Neural progenitor cell (in vitro differentiated cells): ENCODE measurements at regions not wholly inside any gene's neighbourhood (a gene's known extent, or its start where the extent isn't known, plus 50 kb on each side); places are given as distances from the start of the nearest gene placed in this dataset.

ENCODE experiments used
- DNase-seq: peaks from one replicate; pipeline ENCODE4 v3.0.0-alpha.2; 2016; ENCODE audit warnings: low spot score
- H2AFZ ChIP-seq: fragments of 200-600 bp; sonication (generic); replicated peaks from 2 replicates; pipeline ENCODE4 v1.6.1; 2016; ENCODE audit warnings: antibody characterized with exemption
- H3F3A ChIP-seq: fragments of 200-600 bp; sonication (generic); 2 replicates; pipeline ENCODE4 v1.6.1; 2016; ENCODE audit warnings: antibody characterized with exemption, low read depth
- H3K27ac ChIP-seq: fragments of 200-600 bp; sonication (generic); 2 replicates; pipeline ENCODE4 v1.5.1; 2016; ENCODE audit warnings: mild to moderate bottlenecking
- H3K27me3 ChIP-seq: fragments of 200-600 bp; sonication (generic); 2 replicates; pipeline ENCODE4 v1.6.1; 2016; ENCODE audit warnings: mild to moderate bottlenecking, moderate library complexity
- H3K36me3 ChIP-seq: fragments of 200-600 bp; sonication (generic); 2 replicates; pipeline ENCODE4 v1.5.1; 2016
- H3K4me1 ChIP-seq: fragments of 200-600 bp; sonication (generic); 2 replicates; pipeline ENCODE4 v1.6.1; 2016; ENCODE audit warnings: mixed run types
- H3K4me2 ChIP-seq: fragments of 200-600 bp; sonication (generic); 2 replicates; pipeline ENCODE4 v1.6.1; 2016
- H3K4me3 ChIP-seq: fragments of 200-600 bp; sonication (generic); 2 replicates; pipeline ENCODE4 v1.5.1; 2016
- H3K79me2 ChIP-seq: fragments of 200-600 bp; sonication (generic); 2 replicates; pipeline ENCODE4 v1.6.1; 2016; ENCODE audit warnings: low read depth
- H3K9ac ChIP-seq: fragments of 200-600 bp; sonication (generic); 2 replicates; pipeline ENCODE4 v1.6.1; 2016
- H3K9me3 ChIP-seq: fragments of 200-600 bp; sonication (generic); 2 replicates; pipeline ENCODE4 v1.5.1; 2016; ENCODE audit warnings: low read depth
- H4K20me1 ChIP-seq: fragments of 200-600 bp; sonication (generic); 2 replicates; pipeline ENCODE4 v1.6.1; 2016; ENCODE audit warnings: low read depth
- H3K27ac Mint-ChIP-seq: 3 replicates; pipeline ENCODE4 v1.8.0; 2021; ENCODE audit warnings: mixed read lengths
- H3K27me3 Mint-ChIP-seq: 2 replicates; pipeline ENCODE4 v1.8.0; 2022; ENCODE audit warnings: low read depth, mild to moderate bottlenecking, inconsistent platforms, moderate library complexity, mixed read lengths; ENCODE audit not compliant: insufficient read depth
- H3K36me3 Mint-ChIP-seq: 3 replicates; pipeline ENCODE4 v1.8.0; 2021; ENCODE audit warnings: mixed read lengths
- H3K4me1 Mint-ChIP-seq: 3 replicates; pipeline ENCODE4 v1.8.0; 2021; ENCODE audit warnings: mixed read lengths
- H3K4me3 Mint-ChIP-seq: 3 replicates; pipeline ENCODE4 v1.8.0; 2021; ENCODE audit warnings: mild to moderate bottlenecking, moderate library complexity, mixed read lengths
- H3K9me3 Mint-ChIP-seq: 3 replicates; pipeline ENCODE4 v1.8.0; 2020; ENCODE audit warnings: mixed read lengths
- EZH2 ChIP-seq: fragments of 200-600 bp; sonication (generic); IDR thresholded peaks from 2 replicates; pipeline ENCODE4 v1.6.1; 2017; ENCODE audit warnings: antibody characterized with exemption, mild to moderate bottlenecking, moderate library complexity
- EZH2phosphoT487 ChIP-seq: fragments of 200-600 bp; sonication (generic); IDR thresholded peaks from 2 replicates; pipeline ENCODE4 v1.6.1; 2017; ENCODE audit warnings: antibody characterized with exemption
- TF ChIP-seq, protein P1 (sequence below): fragments of 200-600 bp; sonication (generic); IDR thresholded peaks from 2 replicates; pipeline ENCODE4 v1.5.1; 2017; ENCODE audit warnings: antibody characterized with exemption, mild to moderate bottlenecking

- H3K79me2 ChIP-seq: no peaks in the 10 kb centered on the region
- DNase-seq: no peak
- peaks cover 3% of the 10 kb centered on the region for H3K9me3 Mint-ChIP-seq
Measured at GRCh38 chrX:39203427-39203826, 402.2 kb downstream of the MID1IP1 start.

GRCh38 chrX:39204353-39204752, 403.1 kb downstream of the MID1IP1 start:
- Histone ChIP-seq H3K4me3 (no peak overlapping the region), H3K4me1 (no peaks in the 10 kb centered on the region), H4K20me1 (no peaks in the 10 kb centered on the region), H3K9me3 (no peaks in the 10 kb centered on the region), H3K79me2 (no peaks in the 10 kb centered on the region), H3K36me3 (no peaks in the 10 kb centered on the region), H3K27me3 (no peaks in the 10 kb centered on the region), H3K9ac (no peak overlapping the region), H3K4me2 (no peak overlapping the region), H2AFZ (no peak overlapping the region), H3F3A (no peaks in the 10 kb centered on the region), H3K27ac (no peak overlapping the region)
- DNase-seq: no peak
- Mint-ChIP-seq H3K9me3 (peaks cover 3% of the 10 kb centered on the region), H3K36me3 (no peaks in the 10 kb centered on the region), H3K4me3 (no peak overlapping the region), H3K27me3 (peaks cover 2% of the 10 kb centered on the region), H3K4me1 (no peaks in the 10 kb centered on the region), H3K27ac (no peak overlapping the region)
- no peak for TF ChIP-seq EZH2
- TF ChIP-seq EZH2phosphoT487: no peak
- TF ChIP-seq, protein P1, sequence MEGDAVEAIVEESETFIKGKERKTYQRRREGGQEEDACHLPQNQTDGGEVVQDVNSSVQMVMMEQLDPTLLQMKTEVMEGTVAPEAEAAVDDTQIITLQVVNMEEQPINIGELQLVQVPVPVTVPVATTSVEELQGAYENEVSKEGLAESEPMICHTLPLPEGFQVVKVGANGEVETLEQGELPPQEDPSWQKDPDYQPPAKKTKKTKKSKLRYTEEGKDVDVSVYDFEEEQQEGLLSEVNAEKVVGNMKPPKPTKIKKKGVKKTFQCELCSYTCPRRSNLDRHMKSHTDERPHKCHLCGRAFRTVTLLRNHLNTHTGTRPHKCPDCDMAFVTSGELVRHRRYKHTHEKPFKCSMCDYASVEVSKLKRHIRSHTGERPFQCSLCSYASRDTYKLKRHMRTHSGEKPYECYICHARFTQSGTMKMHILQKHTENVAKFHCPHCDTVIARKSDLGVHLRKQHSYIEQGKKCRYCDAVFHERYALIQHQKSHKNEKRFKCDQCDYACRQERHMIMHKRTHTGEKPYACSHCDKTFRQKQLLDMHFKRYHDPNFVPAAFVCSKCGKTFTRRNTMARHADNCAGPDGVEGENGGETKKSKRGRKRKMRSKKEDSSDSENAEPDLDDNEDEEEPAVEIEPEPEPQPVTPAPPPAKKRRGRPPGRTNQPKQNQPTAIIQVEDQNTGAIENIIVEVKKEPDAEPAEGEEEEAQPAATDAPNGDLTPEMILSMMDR: no peak

More at GRCh38 chrX:39203427-39203826, 402.2 kb downstream of the MID1IP1 start:
- no peaks in the 10 kb centered on the region for H3K9me3 ChIP-seq
- Mint-ChIP-seq H3K27me3 (peaks cover 2% of the 10 kb centered on the region), H3K36me3 (no peaks in the 10 kb centered on the region), H3K4me1 (no peaks in the 10 kb centered on the region), H3K4me3 (no peak overlapping the region), H3K27ac (no peak overlapping the region)
- no peaks in the 10 kb centered on the region for H3K36me3 ChIP-seq
- no peaks in the 10 kb centered on the region for H3K27me3 ChIP-seq
- H4K20me1 ChIP-seq: no peaks in the 10 kb centered on the region
- no peak overlapping the region for H3K4me2 ChIP-seq
- no peak overlapping the region for H3K9ac ChIP-seq
- H3K4me3 ChIP-seq: no peak overlapping the region
- TF ChIP-seq, protein P1: no peak
- TF ChIP-seq EZH2: no peak
- TF ChIP-seq EZH2phosphoT487: no peak
- H3K27ac ChIP-seq: no peak overlapping the region
- H3K4me1 ChIP-seq: no peaks in the 10 kb centered on the region
- H3F3A ChIP-seq: no peaks in the 10 kb centered on the region
- no peak overlapping the region for H2AFZ ChIP-seq

DNA sequence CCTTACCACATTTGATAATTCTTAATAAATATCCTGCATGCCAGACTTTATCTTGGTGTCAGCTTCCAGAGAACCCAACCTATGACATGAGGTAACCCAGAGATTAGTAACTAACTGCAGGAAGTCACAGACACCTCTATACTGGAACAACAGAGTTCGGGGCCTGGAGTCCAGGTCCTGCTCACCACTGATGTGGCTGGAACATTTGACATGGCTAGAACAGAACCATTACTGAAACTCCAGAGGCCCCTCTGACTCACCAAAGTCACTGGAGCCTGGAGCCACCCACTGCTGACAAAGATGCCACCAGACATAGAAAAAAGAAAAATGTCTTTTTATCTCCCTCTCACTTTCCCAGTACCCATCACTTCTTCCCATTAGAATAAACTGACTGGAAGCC, 403.7 kb downstream of the MID1IP1 start:
- no peak overlapping the region for H3K27ac Mint-ChIP-seq
- H3K27me3 Mint-ChIP-seq: peaks cover 2% of the 10 kb centered on the region
- H3K4me1 ChIP-seq: no peaks in the 10 kb centered on the region
- no peaks in the 10 kb centered on the region for H3K27me3 ChIP-seq
- no peak overlapping the region for H2AFZ ChIP-seq
- H3K36me3 Mint-ChIP-seq: no peaks in the 10 kb centered on the region
- no peak overlapping the region for H3K4me3 Mint-ChIP-seq
- no peaks in the 10 kb centered on the region for H3K9me3 ChIP-seq
- no peaks in the 10 kb centered on the region for H3K36me3 ChIP-seq
- no peak for DNase-seq
- H3K79me2 ChIP-seq: no peaks in the 10 kb centered on the region
- H3K4me3 ChIP-seq: no peak overlapping the region
- no peak overlapping the region for H3K9ac ChIP-seq
- H3K9me3 Mint-ChIP-seq: peaks cover 3% of the 10 kb centered on the region
- no peak overlapping the region for H3K4me2 ChIP-seq
- TF ChIP-seq EZH2phosphoT487: no peak
- no peak for TF ChIP-seq EZH2
- TF ChIP-seq, protein P1: no peak
- no peak overlapping the region for H3K27ac ChIP-seq
- no peaks in the 10 kb centered on the region for H4K20me1 ChIP-seq
- H3K4me1 Mint-ChIP-seq: no peaks in the 10 kb centered on the region
- no peaks in the 10 kb centered on the region for H3F3A ChIP-seq
